NCI-H2196 (cell line): ENCODE measurements at regions not wholly inside any gene's neighbourhood (a gene's known extent, or its start where the extent isn't known, plus 50 kb on each side); places are given as distances from the start of the nearest gene placed in this dataset.

Experiments used
- DNase-seq: peaks from one replicate; lab custom pipeline; 2025; ENCODE audit not compliant: unreplicated experiment; lab: John Stamatoyannopoulos, UW

- DNase-seq, result no peak
Measured at GRCh38 chrX:98514032-98514431, 1630.3 kb downstream of the RPA4 start.

GRCh38 chrX:98516120-98516519, 1632.4 kb downstream of the RPA4 start:
- DNase-seq, result no peak

GRCh38 chrX:98523026-98523425, 1639.3 kb downstream of the RPA4 start:
- no peak for DNase-seq

- DNase-seq, result no peak
Measured at GRCh38 chrX:98523521-98523920, 1639.8 kb downstream of the RPA4 start.

- no peak for DNase-seq
Measured at GRCh38 chrX:98548519-98548918, 1664.8 kb downstream of the RPA4 start.

- no peak for DNase-seq
Measured at GRCh38 chrX:98568795-98569194, 1685.1 kb downstream of the RPA4 start.

GRCh38 chrX:98605941-98606340, 1722.2 kb downstream of the RPA4 start:
- DNase-seq, result no peak

GRCh38 chrX:98607739-98608138, 1724.0 kb downstream of the RPA4 start:
- DNase-seq, result no peak

GRCh38 chrX:98627645-98628044, 1743.9 kb downstream of the RPA4 start:
- DNase-seq, result no peak

GRCh38 chrX:98637451-98637850, 1753.7 kb downstream of the RPA4 start:
- DNase-seq, result no peak

GRCh38 chrX:98646351-98646750, 1762.6 kb downstream of the RPA4 start:
- DNase-seq, result no peak

- DNase-seq, result no peak
Measured at GRCh38 chrX:98654565-98654964, 1755.5 kb downstream of the PCDH19 start.
